ENCODE measurements at regions not wholly inside any gene's neighbourhood (a gene's known extent, or its start where the extent isn't known, plus 50 kb on each side); places are given as distances from the start of the nearest gene placed in this dataset.

DNA sequence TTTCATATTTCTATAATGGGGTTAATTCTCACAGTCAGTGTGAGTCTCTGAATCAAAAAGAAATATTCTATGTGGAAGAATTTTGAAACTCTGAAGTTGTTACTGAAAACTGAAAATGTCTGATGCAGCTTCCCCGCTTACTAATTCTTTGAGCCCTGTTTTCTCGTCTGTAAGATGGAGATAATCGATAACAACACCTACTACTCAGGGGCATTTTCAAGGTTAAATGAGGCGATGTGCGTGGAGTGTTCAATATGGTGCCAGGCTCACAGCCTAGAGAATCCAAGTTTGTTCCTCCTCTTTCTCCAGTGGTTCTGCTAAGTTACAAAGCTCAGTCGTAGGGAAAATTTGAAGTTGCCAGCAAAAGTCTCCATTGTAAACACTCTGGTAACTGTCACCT, 391.4 kb downstream of the FUT8 start:
- TF ChIP-seq, protein P1, sequence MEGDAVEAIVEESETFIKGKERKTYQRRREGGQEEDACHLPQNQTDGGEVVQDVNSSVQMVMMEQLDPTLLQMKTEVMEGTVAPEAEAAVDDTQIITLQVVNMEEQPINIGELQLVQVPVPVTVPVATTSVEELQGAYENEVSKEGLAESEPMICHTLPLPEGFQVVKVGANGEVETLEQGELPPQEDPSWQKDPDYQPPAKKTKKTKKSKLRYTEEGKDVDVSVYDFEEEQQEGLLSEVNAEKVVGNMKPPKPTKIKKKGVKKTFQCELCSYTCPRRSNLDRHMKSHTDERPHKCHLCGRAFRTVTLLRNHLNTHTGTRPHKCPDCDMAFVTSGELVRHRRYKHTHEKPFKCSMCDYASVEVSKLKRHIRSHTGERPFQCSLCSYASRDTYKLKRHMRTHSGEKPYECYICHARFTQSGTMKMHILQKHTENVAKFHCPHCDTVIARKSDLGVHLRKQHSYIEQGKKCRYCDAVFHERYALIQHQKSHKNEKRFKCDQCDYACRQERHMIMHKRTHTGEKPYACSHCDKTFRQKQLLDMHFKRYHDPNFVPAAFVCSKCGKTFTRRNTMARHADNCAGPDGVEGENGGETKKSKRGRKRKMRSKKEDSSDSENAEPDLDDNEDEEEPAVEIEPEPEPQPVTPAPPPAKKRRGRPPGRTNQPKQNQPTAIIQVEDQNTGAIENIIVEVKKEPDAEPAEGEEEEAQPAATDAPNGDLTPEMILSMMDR (IDR thresholded peaks at IDR 0.05): no peak
- TF ChIP-seq POLR2A (IDR thresholded peaks at IDR 0.05): no peak

All from uterus (tissue), 2 donors.